Stomach (tissue), 4 donors: ENCODE measurements at regions not wholly inside any gene's neighbourhood (a gene's known extent, or its start where the extent isn't known, plus 50 kb on each side); places are given as distances from the start of the nearest gene placed in this dataset.

Experiments used
- POLR2AphosphoS5 ChIP-seq, 3 donors: sonication (generic); formaldehyde crosslinking; IDR thresholded peaks; one replicate each; pipeline ENCODE4 v1.6.1; 2016; ENCODE audit warnings: antibody characterized with exemption in 3 of 3
- TF ChIP-seq, protein P1 (sequence below), 7 experiments: fragments of 450-650 bp in 4 of 7; fragments of 200-600 bp in 3 of 7; sonication (generic) in 3 of 7; IDR thresholded peaks; one replicate each; pipeline ENCODE4 v1.5.1; 2016 to 2019; ENCODE audit warnings: antibody characterized with exemption in 7 of 7, control low read depth in 2 of 7, mild to moderate bottlenecking in 1 of 7

- TF ChIP-seq, protein P1, sequence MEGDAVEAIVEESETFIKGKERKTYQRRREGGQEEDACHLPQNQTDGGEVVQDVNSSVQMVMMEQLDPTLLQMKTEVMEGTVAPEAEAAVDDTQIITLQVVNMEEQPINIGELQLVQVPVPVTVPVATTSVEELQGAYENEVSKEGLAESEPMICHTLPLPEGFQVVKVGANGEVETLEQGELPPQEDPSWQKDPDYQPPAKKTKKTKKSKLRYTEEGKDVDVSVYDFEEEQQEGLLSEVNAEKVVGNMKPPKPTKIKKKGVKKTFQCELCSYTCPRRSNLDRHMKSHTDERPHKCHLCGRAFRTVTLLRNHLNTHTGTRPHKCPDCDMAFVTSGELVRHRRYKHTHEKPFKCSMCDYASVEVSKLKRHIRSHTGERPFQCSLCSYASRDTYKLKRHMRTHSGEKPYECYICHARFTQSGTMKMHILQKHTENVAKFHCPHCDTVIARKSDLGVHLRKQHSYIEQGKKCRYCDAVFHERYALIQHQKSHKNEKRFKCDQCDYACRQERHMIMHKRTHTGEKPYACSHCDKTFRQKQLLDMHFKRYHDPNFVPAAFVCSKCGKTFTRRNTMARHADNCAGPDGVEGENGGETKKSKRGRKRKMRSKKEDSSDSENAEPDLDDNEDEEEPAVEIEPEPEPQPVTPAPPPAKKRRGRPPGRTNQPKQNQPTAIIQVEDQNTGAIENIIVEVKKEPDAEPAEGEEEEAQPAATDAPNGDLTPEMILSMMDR (IDR thresholded peaks at IDR 0.05): no peak
- no peak for TF ChIP-seq POLR2AphosphoS5 (IDR thresholded peaks at IDR 0.05)
Observed at GRCh38 chr15:38617831-38618230, 53.2 kb upstream of the RASGRP1 start.
